HepG2 (cell line): ENCODE measurements at regions not wholly inside any gene's neighbourhood (a gene's known extent, or its start where the extent isn't known, plus 50 kb on each side); places are given as distances from the start of the nearest gene placed in this dataset.

Experiments used
- BRCA1 ChIP-seq: sonication (generic); formaldehyde crosslinking; IDR thresholded peaks from 2 replicates; pipeline ENCODE4 v1.4.0; 2020; ENCODE audit warnings: missing genetic modification reagents
- DNMT1 ChIP-seq: sonication (generic); formaldehyde crosslinking; IDR thresholded peaks from 2 replicates; pipeline ENCODE4 v1.5.1; 2020; ENCODE audit warnings: mild to moderate bottlenecking, missing genetic modification reagents
- E2F1 ChIP-seq: sonication (generic); formaldehyde crosslinking; IDR thresholded peaks from 2 replicates; pipeline ENCODE4 v1.5.0; 2020; ENCODE audit warnings: missing genetic modification reagents
- KMT2B ChIP-seq: IDR thresholded peaks from 2 replicates; pipeline ENCODE4 v1.6.1; 2016; ENCODE audit warnings: missing genetic modification reagents, missing compliant biosample characterization
- PAWR ChIP-seq: sonication (generic); formaldehyde crosslinking; IDR thresholded peaks from 2 replicates; pipeline ENCODE4 v1.4.0; 2020; ENCODE audit warnings: missing genetic modification reagents, mild to moderate bottlenecking, borderline replicate concordance
- PHF20 ChIP-seq: sonication (generic); formaldehyde crosslinking; IDR thresholded peaks from 2 replicates; pipeline ENCODE4 v1.5.0; 2020; ENCODE audit warnings: mild to moderate bottlenecking, missing genetic modification reagents
- PHF21A ChIP-seq: sonication (generic); formaldehyde crosslinking; IDR thresholded peaks from 2 replicates; pipeline ENCODE4 v1.5.0; 2020; ENCODE audit warnings: mild to moderate bottlenecking, missing genetic modification reagents
- TAF15 ChIP-seq: fragments of 200-400 bp; formaldehyde crosslinking; IDR thresholded peaks from one replicate; pipeline ENCODE4 v1.6.1; 2018; ENCODE audit warnings: mild to moderate bottlenecking, low read depth, low read length; ENCODE audit not compliant: poor library complexity, severe bottlenecking
- TEAD2 ChIP-seq: sonication (generic); formaldehyde crosslinking; IDR thresholded peaks from 2 replicates; pipeline ENCODE4 v1.9.0; 2021; ENCODE audit warnings: missing genetic modification reagents
- ZBTB49 ChIP-seq: sonication (generic); formaldehyde crosslinking; IDR thresholded peaks from 2 replicates; pipeline ENCODE4 v1.4.0; 2020; ENCODE audit warnings: missing genetic modification reagents, borderline replicate concordance
- ZNF136 ChIP-seq: sonication (generic); formaldehyde crosslinking; IDR thresholded peaks from 2 replicates; pipeline ENCODE4 v1.8.1; 2022; ENCODE audit warnings: low read depth, mild to moderate bottlenecking, moderate library complexity, missing genetic modification reagents
- ZNF274 ChIP-seq: sonication (generic); formaldehyde crosslinking; IDR thresholded peaks from 2 replicates; pipeline ENCODE4 v1.5.1; 2020; ENCODE audit warnings: mild to moderate bottlenecking, missing genetic modification reagents
- ZNF281 ChIP-seq: sonication (generic); formaldehyde crosslinking; IDR thresholded peaks from 2 replicates; pipeline ENCODE4 v1.4.0; 2020; ENCODE audit warnings: missing genetic modification reagents, borderline replicate concordance
- ZNF512B ChIP-seq: sonication (generic); formaldehyde crosslinking; IDR thresholded peaks from 2 replicates; pipeline ENCODE4 v1.5.1; 2020; ENCODE audit warnings: missing genetic modification reagents, mild to moderate bottlenecking, borderline replicate concordance
- ZNF550 ChIP-seq: sonication (generic); formaldehyde crosslinking; IDR thresholded peaks from 2 replicates; pipeline ENCODE4 v1.4.0; 2020; ENCODE audit warnings: mild to moderate bottlenecking, missing genetic modification reagents, borderline replicate concordance
- ZNF577 ChIP-seq: sonication (generic); formaldehyde crosslinking; IDR thresholded peaks from 2 replicates; pipeline ENCODE4 v1.4.0; 2020; ENCODE audit warnings: mild to moderate bottlenecking, low read depth, missing genetic modification reagents, borderline replicate concordance
- ZNF644 ChIP-seq: IDR thresholded peaks from 2 replicates; pipeline ENCODE4 v1.6.1; 2016; ENCODE audit warnings: low read depth
- ZNF660 ChIP-seq: sonication (generic); formaldehyde crosslinking; IDR thresholded peaks from 2 replicates; pipeline ENCODE4 v1.5.1; 2020; ENCODE audit warnings: mild to moderate bottlenecking, low read depth, missing genetic modification reagents, borderline replicate concordance
- ZSCAN31 ChIP-seq: sonication (generic); formaldehyde crosslinking; IDR thresholded peaks from 2 replicates; pipeline ENCODE4 v1.5.0; 2020; ENCODE audit warnings: low read depth, mild to moderate bottlenecking, missing genetic modification reagents

GRCh38 chr2:109676346-109676902, 62.3 kb downstream of the SOWAHC start (continued):
- TF ChIP-seq ZNF512B (CRISPR knock-in tag), result no peak
- no peak for TF ChIP-seq ZNF577 (CRISPR knock-in tag)
- TF ChIP-seq ZNF274 (CRISPR knock-in tag), result no peak
- peak; percentile 4; the same call in 1 of the 2 replicates for TF ChIP-seq PHF21A (CRISPR knock-in tag)
- no peak for TF ChIP-seq ZNF660 (CRISPR knock-in tag)
- no peak for TF ChIP-seq ZNF281 (CRISPR knock-in tag)
- no peak for TF ChIP-seq PHF20 (CRISPR knock-in tag)
- no peak for TF ChIP-seq E2F1 (CRISPR knock-in tag)
- no peak for TF ChIP-seq PAWR
- TF ChIP-seq ZNF550 (CRISPR knock-in tag), result no peak
- TF ChIP-seq BRCA1 (CRISPR knock-in tag), result no peak
- no peak for TF ChIP-seq ZNF136 (CRISPR knock-in tag)
- TF ChIP-seq DNMT1 (CRISPR knock-in tag), result no peak
- TF ChIP-seq ZBTB49, result no peak
- TF ChIP-seq KMT2B (CRISPR knock-in tag), result no peak
- no peak for TF ChIP-seq TAF15
- TF ChIP-seq ZSCAN31 (CRISPR knock-in tag), result no peak
- TF ChIP-seq ZNF644, result no peak
- TF ChIP-seq TEAD2, result no peak
